ENCODE measurements at regions not wholly inside any gene's neighbourhood (a gene's known extent, or its start where the extent isn't known, plus 50 kb on each side); places are given as distances from the start of the nearest gene placed in this dataset.

DNA sequence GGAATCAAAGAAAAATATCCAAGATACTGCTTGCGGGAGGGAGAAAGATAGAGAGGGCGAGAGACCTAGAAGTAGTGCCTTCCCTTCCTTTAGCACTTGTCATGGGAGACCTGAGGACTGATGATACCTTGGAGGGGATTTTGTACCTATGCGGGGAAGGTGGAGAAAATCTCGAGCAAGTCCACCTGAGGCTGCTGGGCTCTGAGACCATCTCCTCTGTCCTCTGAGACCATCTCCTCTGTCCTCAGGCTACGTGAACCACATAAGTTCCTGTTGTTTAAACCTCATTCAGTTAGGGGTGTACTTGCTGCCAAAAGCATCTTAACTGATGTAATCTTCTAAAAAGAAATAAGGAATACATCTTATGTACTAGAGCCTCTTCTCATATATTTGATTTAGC is 164.9 kb downstream of the NR2F2 start:
- no peaks in the 10 kb centered on the region for H3K9me3 ChIP-seq (ENCODE audit: control insufficient read depth, insufficient read depth, low read length)
- no peaks in the 10 kb centered on the region for H3K9me2 ChIP-seq (replicated peaks; ENCODE audit: control insufficient read depth, low read length)
- no peaks in the 10 kb centered on the region for H3K79me2 ChIP-seq (ENCODE audit: control insufficient read depth, low read length)
- TF ChIP-seq, protein P1, sequence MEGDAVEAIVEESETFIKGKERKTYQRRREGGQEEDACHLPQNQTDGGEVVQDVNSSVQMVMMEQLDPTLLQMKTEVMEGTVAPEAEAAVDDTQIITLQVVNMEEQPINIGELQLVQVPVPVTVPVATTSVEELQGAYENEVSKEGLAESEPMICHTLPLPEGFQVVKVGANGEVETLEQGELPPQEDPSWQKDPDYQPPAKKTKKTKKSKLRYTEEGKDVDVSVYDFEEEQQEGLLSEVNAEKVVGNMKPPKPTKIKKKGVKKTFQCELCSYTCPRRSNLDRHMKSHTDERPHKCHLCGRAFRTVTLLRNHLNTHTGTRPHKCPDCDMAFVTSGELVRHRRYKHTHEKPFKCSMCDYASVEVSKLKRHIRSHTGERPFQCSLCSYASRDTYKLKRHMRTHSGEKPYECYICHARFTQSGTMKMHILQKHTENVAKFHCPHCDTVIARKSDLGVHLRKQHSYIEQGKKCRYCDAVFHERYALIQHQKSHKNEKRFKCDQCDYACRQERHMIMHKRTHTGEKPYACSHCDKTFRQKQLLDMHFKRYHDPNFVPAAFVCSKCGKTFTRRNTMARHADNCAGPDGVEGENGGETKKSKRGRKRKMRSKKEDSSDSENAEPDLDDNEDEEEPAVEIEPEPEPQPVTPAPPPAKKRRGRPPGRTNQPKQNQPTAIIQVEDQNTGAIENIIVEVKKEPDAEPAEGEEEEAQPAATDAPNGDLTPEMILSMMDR (IDR thresholded peaks at IDR 0.05; ENCODE audit: low read depth, low read length, poor library complexity, severe bottlenecking): no peak
- no peak for TF ChIP-seq EZH2phosphoT487 (IDR thresholded peaks at IDR 0.05; ENCODE audit: borderline replicate concordance, low read length)
- H4K20me1 ChIP-seq (ENCODE audit: control insufficient read depth, insufficient read depth, low read depth, low read length): no peaks in the 10 kb centered on the region
- no peaks in the 10 kb centered on the region for H3F3A ChIP-seq (ENCODE audit: control insufficient read depth, insufficient read depth)
- no peak overlapping the region for H3K27ac ChIP-seq (ENCODE audit: low read depth, low read length)
- no peak overlapping the region for H3K4me2 ChIP-seq (ENCODE audit: low read length)
- H3K4me1 ChIP-seq (ENCODE audit: control insufficient read depth, low read length): no peaks in the 10 kb centered on the region
- no peaks in the 10 kb centered on the region for H3K27me3 ChIP-seq (ENCODE audit: control insufficient read depth, low read length)
- H3K4me3 ChIP-seq (ENCODE audit: low read length): no peak overlapping the region
- no peaks in the 10 kb centered on the region for H3K36me3 ChIP-seq (ENCODE audit: control insufficient read depth, low read length)

DNA sequence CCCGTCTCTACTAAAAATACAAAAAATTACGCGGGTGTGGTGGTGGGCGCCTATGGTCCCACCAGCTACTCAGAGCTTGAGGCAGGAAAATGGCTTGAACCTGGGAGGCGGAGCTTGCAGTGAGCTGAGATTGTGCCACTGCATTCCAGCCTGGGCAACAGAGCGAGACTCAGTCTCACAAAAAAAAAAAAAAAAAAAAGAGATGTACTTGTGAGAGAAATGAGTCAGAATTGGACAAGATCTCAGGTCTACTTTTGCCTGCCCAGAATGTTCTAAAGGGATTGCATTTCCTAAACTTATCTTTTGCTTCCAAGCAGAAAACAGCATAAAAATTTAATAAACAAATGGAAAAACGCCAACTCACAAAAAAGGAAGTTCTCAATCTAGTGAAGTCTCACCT is 167.5 kb downstream of the NR2F2 start:
- no peaks in the 10 kb centered on the region for H3K36me3 ChIP-seq (ENCODE audit: control insufficient read depth, low read length)
- no peak overlapping the region for H3K27ac ChIP-seq (ENCODE audit: low read depth, low read length)
- H3K27me3 ChIP-seq (ENCODE audit: control insufficient read depth, low read length): no peaks in the 10 kb centered on the region
- no peaks in the 10 kb centered on the region for H3K9me3 ChIP-seq (ENCODE audit: control insufficient read depth, insufficient read depth, low read length)
- no peak overlapping the region for H3K4me2 ChIP-seq (ENCODE audit: low read length)
- no peaks in the 10 kb centered on the region for H4K20me1 ChIP-seq (ENCODE audit: control insufficient read depth, insufficient read depth, low read depth, low read length)
- H3F3A ChIP-seq (ENCODE audit: control insufficient read depth, insufficient read depth): no peaks in the 10 kb centered on the region
- H3K9me2 ChIP-seq (replicated peaks; ENCODE audit: control insufficient read depth, low read length): no peaks in the 10 kb centered on the region
- H3K4me3 ChIP-seq (ENCODE audit: low read length): no peak overlapping the region
- no peak for TF ChIP-seq EZH2phosphoT487 (IDR thresholded peaks at IDR 0.05; ENCODE audit: borderline replicate concordance, low read length)
- H3K4me1 ChIP-seq (ENCODE audit: control insufficient read depth, low read length): no peaks in the 10 kb centered on the region
- H3K79me2 ChIP-seq (ENCODE audit: control insufficient read depth, low read length): no peaks in the 10 kb centered on the region

DNA sequence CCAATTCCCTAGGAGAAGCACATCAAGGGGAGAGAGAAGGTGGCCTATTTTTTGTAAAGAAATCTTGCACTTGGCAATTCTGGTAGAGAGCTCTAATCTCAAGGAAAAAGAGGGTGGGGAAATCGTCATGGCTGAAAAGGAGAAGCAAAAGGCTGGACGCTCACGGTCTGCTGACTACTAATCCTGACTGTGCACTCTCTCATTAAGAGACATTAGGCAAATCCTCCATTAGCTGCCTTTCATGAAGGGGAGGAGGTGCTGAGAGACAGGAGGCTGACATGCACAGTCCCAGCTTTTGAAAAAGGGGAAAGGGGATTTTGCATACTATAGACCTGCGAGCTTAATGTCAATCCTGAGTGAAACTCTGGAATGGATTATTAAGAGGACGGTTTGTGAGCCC is 170.0 kb downstream of the NR2F2 start:
- Histone ChIP-seq H3K4me2 (ENCODE audit: low read length) (no peak overlapping the region), H3F3A (ENCODE audit: control insufficient read depth, insufficient read depth) (no peaks in the 10 kb centered on the region), H3K4me3 (ENCODE audit: low read length) (no peak overlapping the region), H3K36me3 (ENCODE audit: control insufficient read depth, low read length) (no peaks in the 10 kb centered on the region), H3K9me2 (replicated peaks; ENCODE audit: control insufficient read depth, low read length) (no peaks in the 10 kb centered on the region), H3K9me3 (ENCODE audit: control insufficient read depth, insufficient read depth, low read length) (no peaks in the 10 kb centered on the region), H4K20me1 (ENCODE audit: control insufficient read depth, insufficient read depth, low read depth, low read length) (no peaks in the 10 kb centered on the region), H3K79me2 (ENCODE audit: control insufficient read depth, low read length) (no peaks in the 10 kb centered on the region), H3K4me1 (ENCODE audit: control insufficient read depth, low read length) (no peaks in the 10 kb centered on the region), H3K27me3 (ENCODE audit: control insufficient read depth, low read length) (no peaks in the 10 kb centered on the region), H3K27ac (ENCODE audit: low read depth, low read length) (no peak overlapping the region)
- TF ChIP-seq EZH2phosphoT487 (IDR thresholded peaks at IDR 0.05; ENCODE audit: borderline replicate concordance, low read length): no peak
- TF ChIP-seq, protein P1 (IDR thresholded peaks at IDR 0.05; ENCODE audit: low read depth, low read length, poor library complexity, severe bottlenecking): no peak

DNA sequence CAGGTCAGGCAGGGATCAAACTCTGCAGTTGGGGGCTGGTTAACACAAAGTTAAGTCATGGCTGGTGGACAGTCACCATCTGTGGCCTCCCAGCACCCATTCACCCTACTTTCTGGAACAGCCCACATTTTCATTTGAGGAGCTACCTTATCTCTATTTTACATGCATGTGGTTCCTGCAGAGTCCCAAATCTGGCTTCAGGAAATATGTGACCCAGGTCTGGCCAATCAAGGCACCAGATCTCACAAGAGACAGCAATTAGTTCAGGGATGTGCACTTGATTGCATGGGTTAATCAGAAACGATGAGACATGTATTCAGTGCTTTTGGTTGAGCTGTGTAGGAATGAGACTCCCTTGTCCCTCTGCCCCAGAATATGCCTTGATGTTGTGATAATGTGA is 170.9 kb downstream of the NR2F2 start:
- Histone ChIP-seq H3K9me3 (ENCODE audit: control insufficient read depth, insufficient read depth, low read length) (no peaks in the 10 kb centered on the region), H3K9me2 (replicated peaks; ENCODE audit: control insufficient read depth, low read length) (no peaks in the 10 kb centered on the region), H3K4me1 (ENCODE audit: control insufficient read depth, low read length) (no peaks in the 10 kb centered on the region), H3K36me3 (ENCODE audit: control insufficient read depth, low read length) (no peaks in the 10 kb centered on the region), H3K27ac (ENCODE audit: low read depth, low read length) (no peak overlapping the region), H3F3A (ENCODE audit: control insufficient read depth, insufficient read depth) (no peaks in the 10 kb centered on the region), H3K27me3 (ENCODE audit: control insufficient read depth, low read length) (no peaks in the 10 kb centered on the region), H3K4me2 (ENCODE audit: low read length) (no peak overlapping the region), H4K20me1 (ENCODE audit: control insufficient read depth, insufficient read depth, low read depth, low read length) (no peaks in the 10 kb centered on the region), H3K79me2 (ENCODE audit: control insufficient read depth, low read length) (no peaks in the 10 kb centered on the region), H3K4me3 (ENCODE audit: low read length) (no peak overlapping the region)
- TF ChIP-seq, protein P1 (IDR thresholded peaks at IDR 0.05; ENCODE audit: low read depth, low read length, poor library complexity, severe bottlenecking): no peak
- TF ChIP-seq EZH2phosphoT487 (IDR thresholded peaks at IDR 0.05; ENCODE audit: borderline replicate concordance, low read length): no peak
